Mesothelial cell of epicardium (in vitro differentiated cells): ENCODE measurements at regions not wholly inside any gene's neighbourhood (a gene's known extent, or its start where the extent isn't known, plus 50 kb on each side); places are given as distances from the start of the nearest gene placed in this dataset.

Experiments
- DNase-seq, 2 experiments: peaks; one replicate each; pipeline ENCODE4 v3.0.0; 2021; ENCODE audit warnings: low spot score in 2 of 2; ENCODE audit not compliant: unreplicated experiment in 2 of 2
- H3K27ac Mint-ChIP-seq: 2 replicates; pipeline ENCODE4 v1.8.0; 2021; ENCODE audit warnings: mixed read lengths
- H3K27me3 Mint-ChIP-seq: 2 replicates; pipeline ENCODE4 v1.8.0; 2021; ENCODE audit warnings: low read depth, mixed read lengths
- H3K36me3 Mint-ChIP-seq: 2 replicates; pipeline ENCODE4 v1.8.0; 2021; ENCODE audit warnings: mixed read lengths
- H3K4me1 Mint-ChIP-seq: 2 replicates; pipeline ENCODE4 v1.8.0; 2021; ENCODE audit warnings: mixed read lengths
- H3K4me3 Mint-ChIP-seq: 2 replicates; pipeline ENCODE4 v1.8.0; 2021; ENCODE audit warnings: mild to moderate bottlenecking, moderate library complexity, mixed read lengths
- H3K9me3 Mint-ChIP-seq: 2 replicates; pipeline ENCODE4 v1.8.0; 2021; ENCODE audit warnings: mixed read lengths
- TF ChIP-seq, protein P1 (sequence below): fragments of 200-600 bp; sonication (generic); IDR thresholded peaks from one replicate; pipeline ENCODE4 v1.5.0; 2021; ENCODE audit warnings: antibody characterized with exemption; ENCODE audit not compliant: unreplicated experiment

- TF ChIP-seq, protein P1, sequence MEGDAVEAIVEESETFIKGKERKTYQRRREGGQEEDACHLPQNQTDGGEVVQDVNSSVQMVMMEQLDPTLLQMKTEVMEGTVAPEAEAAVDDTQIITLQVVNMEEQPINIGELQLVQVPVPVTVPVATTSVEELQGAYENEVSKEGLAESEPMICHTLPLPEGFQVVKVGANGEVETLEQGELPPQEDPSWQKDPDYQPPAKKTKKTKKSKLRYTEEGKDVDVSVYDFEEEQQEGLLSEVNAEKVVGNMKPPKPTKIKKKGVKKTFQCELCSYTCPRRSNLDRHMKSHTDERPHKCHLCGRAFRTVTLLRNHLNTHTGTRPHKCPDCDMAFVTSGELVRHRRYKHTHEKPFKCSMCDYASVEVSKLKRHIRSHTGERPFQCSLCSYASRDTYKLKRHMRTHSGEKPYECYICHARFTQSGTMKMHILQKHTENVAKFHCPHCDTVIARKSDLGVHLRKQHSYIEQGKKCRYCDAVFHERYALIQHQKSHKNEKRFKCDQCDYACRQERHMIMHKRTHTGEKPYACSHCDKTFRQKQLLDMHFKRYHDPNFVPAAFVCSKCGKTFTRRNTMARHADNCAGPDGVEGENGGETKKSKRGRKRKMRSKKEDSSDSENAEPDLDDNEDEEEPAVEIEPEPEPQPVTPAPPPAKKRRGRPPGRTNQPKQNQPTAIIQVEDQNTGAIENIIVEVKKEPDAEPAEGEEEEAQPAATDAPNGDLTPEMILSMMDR, result no peak
- DNase-seq, result no peak
- H3K9me3 Mint-ChIP-seq, result no peaks in the 10 kb centered on the region
- H3K4me3 Mint-ChIP-seq, result no peak overlapping the region
- no peaks in the 10 kb centered on the region for H3K36me3 Mint-ChIP-seq
- H3K4me1 Mint-ChIP-seq, result no peaks in the 10 kb centered on the region
- peaks cover 8% of the 10 kb centered on the region for H3K27me3 Mint-ChIP-seq
- H3K27ac Mint-ChIP-seq, result no peak overlapping the region
Observed at GRCh38 chr14:98428483-98428994, 843.5 kb downstream of the BCL11B start.

DNA sequence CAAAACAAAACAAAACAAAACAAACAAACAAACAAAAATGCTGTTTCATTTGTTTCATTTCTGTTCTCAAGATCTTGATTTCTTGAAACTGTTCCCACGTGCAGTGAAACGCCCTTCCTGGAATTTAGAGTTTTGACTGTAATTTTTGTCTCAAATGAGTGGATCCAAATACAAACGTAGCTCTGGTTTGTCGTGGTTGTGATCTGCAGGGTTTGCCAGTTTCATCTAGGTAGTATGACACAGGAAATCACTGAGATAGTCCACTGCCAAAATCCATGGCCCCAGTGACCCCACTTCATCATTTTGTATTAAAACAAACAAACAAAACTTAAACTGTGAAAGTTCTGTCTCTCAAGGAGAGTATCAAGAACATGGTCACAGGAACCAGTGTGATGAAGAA lies 838.6 kb downstream of the BCL11B start:
- H3K36me3 Mint-ChIP-seq, result peaks cover 2% of the 10 kb centered on the region
- no peak for DNase-seq
- H3K27ac Mint-ChIP-seq, result no peak overlapping the region
- TF ChIP-seq, protein P1, result no peak
- H3K27me3 Mint-ChIP-seq, result no peaks in the 10 kb centered on the region
- no peak overlapping the region for H3K4me3 Mint-ChIP-seq
- H3K9me3 Mint-ChIP-seq, result peaks cover 17% of the 10 kb centered on the region
- no peaks in the 10 kb centered on the region for H3K4me1 Mint-ChIP-seq

GRCh38 chr14:98437113-98437512 lies 834.9 kb downstream of the BCL11B start:
- no peak for DNase-seq
- Mint-ChIP-seq H3K9me3 (peaks cover 17% of the 10 kb centered on the region), H3K27ac (no peak overlapping the region), H3K36me3 (peaks cover 2% of the 10 kb centered on the region), H3K4me3 (no peak overlapping the region), H3K4me1 (no peaks in the 10 kb centered on the region), H3K27me3 (peaks cover 3% of the 10 kb centered on the region)
- TF ChIP-seq, protein P1, result no peak

DNA sequence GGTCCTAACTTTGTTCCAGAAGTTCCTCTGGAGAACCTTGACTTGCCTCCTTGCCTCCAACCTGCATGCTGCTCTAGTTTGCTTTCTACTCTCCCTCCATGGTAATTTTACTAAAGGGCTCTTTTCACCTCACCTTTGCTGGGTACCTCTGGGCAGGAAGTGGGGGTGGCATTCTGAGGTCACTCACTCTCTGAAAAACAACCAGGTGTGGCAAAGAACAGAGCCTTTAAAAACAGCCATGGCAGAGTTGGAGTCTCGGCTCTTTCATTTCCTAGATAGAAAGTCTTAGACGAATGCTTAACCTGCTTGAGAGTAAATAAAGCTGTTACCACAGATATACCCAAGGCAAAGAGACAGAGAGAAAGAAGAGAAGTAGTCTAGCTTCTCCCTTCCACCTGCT lies 827.9 kb downstream of the BCL11B start:
- Mint-ChIP-seq H3K4me1 (no peaks in the 10 kb centered on the region), H3K4me3 (no peak overlapping the region), H3K27me3 (peaks cover 5% of the 10 kb centered on the region), H3K27ac (no peak overlapping the region), H3K36me3 (no peaks in the 10 kb centered on the region), H3K9me3 (no peaks in the 10 kb centered on the region)
- no peak for DNase-seq
- TF ChIP-seq, protein P1, result no peak

- no peak for DNase-seq
- TF ChIP-seq, protein P1, result no peak
- no peak overlapping the region for H3K27ac Mint-ChIP-seq
- H3K36me3 Mint-ChIP-seq, result no peaks in the 10 kb centered on the region
- H3K4me1 Mint-ChIP-seq, result no peaks in the 10 kb centered on the region
- no peaks in the 10 kb centered on the region for H3K9me3 Mint-ChIP-seq
- peaks cover 5% of the 10 kb centered on the region for H3K27me3 Mint-ChIP-seq
- no peak overlapping the region for H3K4me3 Mint-ChIP-seq
Observed at GRCh38 chr14:98445718-98446117, 826.3 kb downstream of the BCL11B start.

DNA sequence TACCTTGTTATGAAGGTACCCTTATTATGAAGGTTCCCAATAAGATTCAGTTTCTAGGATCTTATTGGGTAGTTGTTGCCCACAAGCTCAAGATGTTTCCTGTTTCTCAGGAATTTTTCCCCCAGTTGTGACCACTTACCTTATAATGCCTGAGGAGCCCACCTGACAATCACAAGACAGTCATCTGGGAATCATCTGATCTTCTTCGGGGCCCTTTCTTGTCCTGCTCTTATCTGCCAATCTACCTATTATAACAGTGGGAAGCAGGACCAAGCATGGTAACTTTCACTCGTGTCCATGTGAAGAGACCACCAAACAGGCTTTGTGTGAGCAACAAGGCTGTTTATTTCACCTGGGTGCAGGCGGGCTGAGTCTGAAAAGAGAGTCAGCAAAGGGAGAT lies 825.5 kb downstream of the BCL11B start:
- Mint-ChIP-seq H3K27me3 (peaks cover 5% of the 10 kb centered on the region), H3K4me3 (no peak overlapping the region), H3K4me1 (no peaks in the 10 kb centered on the region), H3K27ac (no peak overlapping the region), H3K9me3 (no peaks in the 10 kb centered on the region), H3K36me3 (no peaks in the 10 kb centered on the region)
- TF ChIP-seq, protein P1, result no peak
- no peak for DNase-seq
